NCI-H69 (cell line): ENCODE measurements at regions not wholly inside any gene's neighbourhood (a gene's known extent, or its start where the extent isn't known, plus 50 kb on each side); places are given as distances from the start of the nearest gene placed in this dataset.

Source experiments
- DNase-seq: peaks from one replicate; lab custom pipeline; 2025; lab: John Stamatoyannopoulos, UW

GRCh38 chr2:41954304-41955291 lies 93.2 kb upstream of the PKDCC start:
- DNase-seq: peak; percentile 4

GRCh38 chr2:41955316-41956043 lies 92.3 kb upstream of the PKDCC start:
- DNase-seq: peak; percentile 11

DNA sequence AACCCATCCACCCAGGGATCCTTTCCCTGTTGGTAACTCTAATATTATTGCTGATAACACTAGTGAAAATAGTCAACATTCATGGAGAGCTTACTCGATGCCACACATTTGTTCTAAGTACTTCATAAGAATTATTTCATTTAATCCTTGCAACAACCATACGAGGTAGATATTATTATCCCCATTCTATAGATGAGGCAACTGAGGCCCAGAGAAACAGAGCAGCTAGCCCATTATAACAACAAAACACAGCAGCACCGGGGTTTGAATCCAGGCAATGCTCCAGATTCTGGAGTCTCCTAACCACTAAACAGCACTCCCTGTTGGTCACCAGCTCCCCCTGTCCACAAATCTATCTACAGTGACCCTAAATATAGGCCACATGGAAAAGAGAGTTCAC lies 90.4 kb upstream of the PKDCC start:
- no peak for DNase-seq

- DNase-seq: no peak
Observed at GRCh38 chr2:41958251-41958650, 89.6 kb upstream of the PKDCC start.

GRCh38 chr2:41958775-41959174 lies 89.0 kb upstream of the PKDCC start:
- DNase-seq: no peak

- no peak for DNase-seq
Observed at GRCh38 chr2:41959760-41960159, 88.1 kb upstream of the PKDCC start.

GRCh38 chr2:41962922-41963622 lies 84.7 kb upstream of the PKDCC start:
- no peak for DNase-seq

GRCh38 chr2:41963661-41964525 lies 83.9 kb upstream of the PKDCC start:
- DNase-seq: peak; percentile 40

DNA sequence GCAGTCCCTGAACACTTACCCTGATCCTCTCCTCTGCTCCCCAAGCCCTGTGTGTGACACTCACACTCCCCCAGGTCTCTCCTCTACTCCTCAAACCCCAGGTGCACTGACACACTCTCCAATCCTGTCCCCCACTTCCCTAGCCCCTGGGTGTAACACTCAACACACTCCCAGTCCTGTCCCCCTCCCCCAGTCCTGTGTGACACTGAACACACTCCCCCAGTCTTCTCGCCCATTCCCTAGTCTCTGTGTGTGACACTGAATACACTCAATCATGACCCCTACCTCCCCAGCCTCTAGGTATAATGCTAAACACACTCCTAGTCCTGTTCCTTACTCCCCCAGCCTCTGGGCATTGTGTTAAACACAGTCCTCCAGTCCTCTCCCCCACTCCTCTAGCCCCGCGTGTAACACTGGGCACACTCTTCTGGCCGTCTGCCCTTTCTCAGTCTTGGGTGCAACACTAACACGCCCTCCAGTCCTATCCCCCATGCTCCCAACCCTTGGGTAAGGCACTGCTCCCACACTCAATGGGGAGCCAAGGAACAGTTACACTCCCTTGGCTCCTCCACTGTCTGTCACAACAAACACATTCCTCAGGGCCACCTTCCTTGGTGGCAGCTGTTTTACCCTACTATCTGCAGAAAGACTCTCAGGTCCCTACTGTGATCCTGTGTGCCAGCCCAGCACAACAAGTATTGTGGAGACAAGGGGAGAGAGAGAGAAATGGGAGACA lies 82.5 kb upstream of the PKDCC start:
- DNase-seq: no peak

- DNase-seq: peak; percentile 1
Observed at GRCh38 chr2:41965909-41966295, 81.9 kb upstream of the PKDCC start.

- DNase-seq: peak; percentile 47
Observed at GRCh38 chr2:41966431-41966893, 81.4 kb upstream of the PKDCC start.

DNA sequence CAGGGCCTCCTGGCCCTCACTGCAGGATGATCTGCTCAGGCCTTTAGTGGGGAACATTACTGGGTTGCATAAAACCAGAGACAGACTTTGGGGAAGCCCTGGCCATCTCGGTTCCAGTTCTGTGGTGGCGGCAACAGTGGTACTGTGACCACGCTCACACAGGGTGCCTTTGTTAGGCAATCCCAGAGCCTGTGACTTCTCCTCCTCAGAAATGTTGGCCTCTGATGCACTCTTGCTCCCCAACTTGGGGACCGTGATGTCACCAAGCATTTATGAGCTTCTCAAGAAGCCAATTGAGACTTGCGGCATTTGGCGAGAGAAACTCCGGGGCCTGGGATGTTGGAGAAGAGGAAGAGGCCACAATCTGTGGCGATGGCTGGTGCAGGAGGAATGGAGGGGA lies 80.9 kb upstream of the PKDCC start:
- DNase-seq: no peak

- DNase-seq: no peak
Observed at GRCh38 chr2:41967476-41968181, 80.2 kb upstream of the PKDCC start.

DNA sequence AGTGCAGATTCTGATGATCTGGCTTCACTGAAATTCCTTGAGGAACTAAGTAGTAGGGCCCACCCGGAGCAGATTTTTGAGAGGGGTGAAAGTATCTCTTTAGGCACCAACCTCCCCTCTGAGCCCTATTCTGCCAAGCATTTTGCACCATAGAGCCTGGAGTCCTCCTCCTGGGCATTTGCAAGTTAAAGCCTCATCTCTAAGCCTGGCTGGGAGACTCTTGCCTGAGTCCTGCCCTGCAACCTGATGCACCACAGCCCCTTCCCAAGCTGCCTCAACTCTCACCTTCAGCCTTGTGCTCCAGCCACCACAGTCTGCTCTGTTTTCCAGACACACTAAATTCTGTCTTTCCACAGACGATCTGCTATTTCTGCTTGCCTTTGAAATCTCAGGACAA lies 79.6 kb upstream of the PKDCC start:
- no peak for DNase-seq

- DNase-seq: no peak
Observed at GRCh38 chr2:41970988-41971660, 76.7 kb upstream of the PKDCC start.

- no peak for DNase-seq
Observed at GRCh38 chr2:41972179-41972578, 75.6 kb upstream of the PKDCC start.

DNA sequence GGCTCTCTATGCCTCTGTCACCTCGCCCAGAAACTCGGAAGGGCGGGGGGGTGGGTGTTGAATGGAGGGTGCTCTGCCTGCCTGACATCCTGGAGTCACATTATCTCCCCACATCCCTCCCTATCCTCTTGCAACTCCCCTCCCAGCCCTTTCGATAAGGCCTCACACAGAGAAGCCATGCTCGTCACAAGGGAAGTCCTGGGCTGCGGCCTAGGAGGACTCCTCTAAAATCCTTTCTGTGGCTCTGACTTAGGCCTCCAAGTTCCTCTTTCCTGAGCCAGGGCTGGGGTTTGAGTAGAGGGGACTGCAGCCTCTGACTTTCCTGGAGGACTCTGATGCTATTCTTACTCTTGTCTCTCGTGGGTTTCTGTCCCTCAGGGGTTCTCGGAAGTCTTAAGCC lies 75.0 kb upstream of the PKDCC start:
- no peak for DNase-seq

- no peak for DNase-seq
Observed at GRCh38 chr2:41973871-41974270, 74.0 kb upstream of the PKDCC start.

DNA sequence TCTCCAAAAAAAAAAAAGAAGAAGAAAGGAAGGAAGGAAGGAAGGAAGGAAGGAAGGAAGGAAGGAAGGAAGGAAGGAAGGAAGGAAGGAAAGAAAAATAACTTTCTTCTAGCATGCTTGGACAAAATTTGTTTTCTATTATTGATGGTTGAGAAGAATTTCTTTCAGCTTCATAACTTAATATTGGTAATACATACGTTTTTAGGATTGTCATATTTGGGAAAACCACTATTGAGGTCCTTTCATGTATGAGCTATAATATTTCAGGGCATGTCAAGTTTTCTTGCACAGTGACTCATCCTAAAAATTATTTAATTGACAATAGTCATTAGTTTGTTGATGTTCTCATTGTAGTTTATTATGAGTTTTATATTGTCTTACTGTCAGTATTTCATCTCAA lies 66.4 kb upstream of the PKDCC start:
- no peak for DNase-seq
